HG02610 (cell line): ENCODE measurements at regions not wholly inside any gene's neighbourhood (a gene's known extent, or its start where the extent isn't known, plus 50 kb on each side); places are given as distances from the start of the nearest gene placed in this dataset.
"Not testable (repeated sequence)": the region's sequence is repeated elsewhere in the genome, so short reads cannot be mapped to it uniquely, and the experiment has no call there.

Source experiments
- ATAC-seq: cut with Tn5 transposase; IDR thresholded peaks from one replicate; pipeline ENCODE4 v1.9.1; 2021; ENCODE audit warnings: mild to moderate bottlenecking, moderate library complexity; ENCODE audit not compliant: unreplicated experiment

DNA sequence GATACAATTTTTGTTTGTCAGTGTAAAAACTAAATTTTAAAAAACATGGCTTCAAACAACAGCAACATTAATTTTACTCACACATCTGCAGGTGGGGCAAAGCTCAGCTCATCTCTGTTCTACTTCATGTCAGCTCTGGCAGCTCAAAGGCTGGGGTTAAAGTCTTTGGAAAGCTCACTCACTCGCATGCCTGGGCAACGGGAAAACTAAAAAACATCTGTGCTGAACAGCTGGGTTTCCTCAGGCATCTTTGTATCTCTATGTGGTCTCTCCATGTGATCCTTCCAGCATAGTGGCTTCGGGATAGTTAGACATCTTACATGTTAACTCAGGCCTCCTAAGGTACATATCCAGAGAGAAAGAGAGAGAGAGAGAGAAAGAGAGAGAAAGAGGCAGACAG is 499.6 kb downstream of the RFPL4B start:
- ATAC-seq = no peak

DNA sequence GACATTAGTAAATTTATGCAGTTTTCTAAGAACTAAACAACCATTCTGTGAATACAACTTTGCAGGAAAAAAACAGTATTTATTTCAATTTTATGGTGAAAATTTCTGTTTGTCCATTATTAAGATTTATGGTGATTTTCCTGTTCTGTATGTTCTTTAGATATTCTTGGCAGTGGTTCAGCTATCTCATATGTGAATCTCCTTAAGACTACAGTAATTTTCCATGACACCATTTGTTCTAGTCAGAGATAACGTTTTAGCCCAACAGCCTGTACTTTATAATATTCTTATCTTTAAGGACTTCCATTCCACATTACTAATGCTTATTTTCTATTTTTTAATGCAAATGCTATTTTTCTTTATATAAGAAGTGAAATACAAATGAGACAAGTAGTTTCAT is 504.0 kb downstream of the RFPL4B start:
- no peak for ATAC-seq

DNA sequence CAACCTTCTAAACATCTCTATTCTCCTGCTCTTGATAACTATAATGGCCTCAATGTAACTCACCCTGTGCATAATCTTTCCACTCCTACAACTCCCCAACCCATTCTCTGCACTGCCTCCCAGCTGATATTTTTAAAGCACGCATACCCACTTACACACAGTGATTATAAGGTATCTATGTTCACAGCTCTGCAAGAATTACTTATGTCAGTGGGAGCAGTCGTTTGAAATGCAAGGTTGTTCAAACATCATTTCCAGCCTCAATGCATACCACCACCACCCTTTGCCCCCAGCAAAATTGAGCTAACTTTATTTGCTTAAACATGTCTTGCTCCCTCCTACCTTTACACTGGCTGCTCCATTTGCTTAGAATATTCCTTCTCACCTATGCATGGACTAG is 506.0 kb downstream of the RFPL4B start:
- no peak for ATAC-seq

DNA sequence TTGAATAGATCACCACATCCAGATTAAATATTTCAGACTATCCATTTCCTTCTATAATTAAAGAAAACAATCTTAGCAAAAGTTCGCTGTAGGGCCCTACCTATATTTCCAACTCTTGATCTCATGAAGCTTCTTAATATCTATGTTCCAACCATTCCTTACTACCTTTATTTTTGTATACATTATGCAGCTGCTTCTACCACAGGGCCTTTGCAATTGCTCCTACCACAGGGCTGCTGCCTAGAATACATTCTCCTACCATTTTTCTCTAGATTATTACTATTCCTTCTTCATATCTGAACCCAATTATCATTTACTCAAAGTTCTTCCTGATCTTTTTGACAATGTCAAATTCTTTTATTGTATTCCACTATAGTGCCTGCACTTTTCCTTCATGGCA is 516.6 kb downstream of the RFPL4B start:
- no peak for ATAC-seq

DNA sequence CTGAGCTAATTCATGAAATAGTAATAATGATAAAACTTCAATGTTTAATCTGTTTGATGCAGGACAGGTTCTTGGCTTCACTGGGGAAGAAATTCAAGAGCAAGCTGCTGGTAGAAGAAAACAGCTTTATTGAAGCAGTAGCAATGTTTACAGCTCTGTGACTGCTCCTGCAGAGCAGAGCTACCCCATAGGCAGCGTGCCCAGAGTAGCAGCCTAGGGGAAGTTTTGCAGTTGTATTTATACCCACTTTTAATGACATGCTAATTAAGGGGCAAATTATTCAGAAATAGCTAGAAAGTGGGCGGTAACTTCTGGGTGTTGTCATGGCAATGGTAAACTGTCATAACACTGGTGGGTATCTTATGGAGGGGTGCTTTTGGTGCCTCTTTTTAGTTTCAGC is 518.0 kb downstream of the RFPL4B start:
- ATAC-seq = no peak

DNA sequence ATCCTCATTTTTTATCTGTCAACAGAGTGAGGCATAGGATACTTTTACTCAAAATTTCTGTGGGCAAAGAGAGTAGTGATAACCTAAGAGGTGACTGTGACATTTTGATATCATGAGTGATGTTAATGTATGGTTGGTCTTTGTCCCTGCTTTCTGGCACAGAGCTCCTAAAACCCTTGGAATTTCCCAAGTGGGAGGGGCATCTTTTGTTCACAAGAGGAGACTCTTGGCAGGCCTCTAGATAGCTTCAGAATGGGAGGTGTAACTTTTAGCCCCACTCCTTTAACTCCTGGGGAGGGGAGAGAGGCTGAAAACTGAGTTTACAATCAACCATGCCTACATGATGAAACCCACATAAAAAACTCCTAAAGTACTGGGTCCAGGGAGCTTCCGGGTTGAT is 527.8 kb downstream of the RFPL4B start:
- ATAC-seq = no peak

DNA sequence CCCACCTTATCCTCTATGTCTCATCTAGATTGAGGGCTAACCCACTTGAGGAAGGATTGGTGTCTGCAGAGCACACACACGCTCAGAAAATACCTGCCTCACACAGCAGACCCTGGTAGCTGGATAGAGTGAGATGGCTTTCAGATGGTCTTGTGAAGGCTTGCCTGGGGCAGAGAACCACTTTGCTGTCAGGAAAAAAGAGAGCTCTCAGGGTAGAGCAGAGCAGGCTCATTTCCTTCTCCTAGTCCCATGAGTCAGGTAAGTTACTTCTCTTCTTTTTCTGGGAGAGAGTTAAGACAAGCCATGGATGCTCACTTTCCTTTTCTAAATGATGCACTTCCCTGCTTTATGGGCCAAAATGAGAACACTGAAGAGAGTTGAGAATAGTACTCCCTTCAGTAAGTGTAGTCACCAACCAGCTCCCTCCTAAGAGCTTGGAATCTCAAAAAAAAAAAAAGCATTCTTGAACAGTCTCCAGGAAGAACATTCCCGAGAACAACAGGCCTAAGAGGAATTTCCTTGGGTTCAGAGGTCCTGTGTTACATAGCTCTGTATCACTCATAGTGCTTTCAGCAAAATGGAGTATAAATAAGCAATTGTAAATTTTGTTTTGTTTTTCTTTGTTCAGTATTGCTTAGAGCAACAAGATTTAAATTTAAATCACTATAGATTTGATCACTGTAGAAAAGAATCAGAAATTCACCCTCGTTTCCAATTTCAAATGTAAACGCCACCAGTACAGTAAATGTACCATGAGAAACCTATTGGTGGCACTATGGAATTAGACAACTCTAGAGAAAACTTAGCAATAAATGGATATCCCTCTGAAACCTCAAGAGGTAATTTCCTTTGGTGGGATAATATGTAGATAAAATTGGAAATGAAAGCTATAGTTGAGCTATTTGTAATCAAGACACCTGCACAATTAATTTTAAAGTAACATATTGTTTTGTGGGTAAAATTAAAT is 530.3 kb downstream of the RFPL4B start:
- ATAC-seq = no peak

DNA sequence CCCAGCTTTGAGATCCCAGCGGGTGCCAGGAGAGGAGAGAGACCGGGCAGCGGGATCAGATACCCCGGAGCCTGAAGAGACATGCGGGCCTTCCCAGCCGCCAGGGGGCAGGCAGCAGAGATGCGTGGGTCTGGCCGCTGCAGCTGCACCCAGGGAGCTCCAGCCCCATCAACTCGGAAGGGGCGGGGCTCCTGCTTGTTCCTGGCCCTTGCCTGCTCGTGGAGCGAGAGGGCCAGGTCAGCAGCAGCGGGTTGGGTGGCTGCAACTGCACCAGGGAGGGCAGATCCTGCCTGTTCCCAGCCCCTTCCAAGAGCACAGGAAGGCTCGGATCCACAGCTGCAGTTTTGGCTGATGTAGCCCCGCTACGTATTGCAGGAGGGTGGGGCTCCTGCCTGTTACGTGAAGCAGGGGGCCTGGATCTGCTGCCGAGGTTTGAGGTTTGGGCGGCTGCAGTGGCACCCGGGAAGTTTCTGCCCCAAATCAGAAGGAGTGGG is 532.8 kb downstream of the RFPL4B start:
- ATAC-seq = no peak

DNA sequence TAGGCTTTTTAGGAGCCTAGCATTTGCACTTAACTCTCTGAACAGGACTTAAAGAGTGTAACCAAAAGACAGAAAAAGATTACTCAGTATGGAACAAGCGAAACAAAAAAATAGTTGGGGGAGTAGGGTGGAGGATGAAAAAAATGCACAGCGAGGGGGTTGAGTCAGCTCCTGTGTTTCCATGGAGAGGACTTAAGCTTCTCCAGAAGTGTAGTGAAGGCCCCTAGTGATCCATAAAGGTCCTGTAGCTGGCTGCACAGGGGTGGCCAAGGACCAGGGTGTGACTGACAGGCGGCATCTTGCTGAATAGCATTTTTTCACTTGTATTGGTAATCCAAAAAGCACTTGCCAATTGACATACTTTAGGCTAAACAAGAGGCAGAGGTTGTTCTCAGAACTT is 533.9 kb downstream of the RFPL4B start:
- ATAC-seq = no peak

DNA sequence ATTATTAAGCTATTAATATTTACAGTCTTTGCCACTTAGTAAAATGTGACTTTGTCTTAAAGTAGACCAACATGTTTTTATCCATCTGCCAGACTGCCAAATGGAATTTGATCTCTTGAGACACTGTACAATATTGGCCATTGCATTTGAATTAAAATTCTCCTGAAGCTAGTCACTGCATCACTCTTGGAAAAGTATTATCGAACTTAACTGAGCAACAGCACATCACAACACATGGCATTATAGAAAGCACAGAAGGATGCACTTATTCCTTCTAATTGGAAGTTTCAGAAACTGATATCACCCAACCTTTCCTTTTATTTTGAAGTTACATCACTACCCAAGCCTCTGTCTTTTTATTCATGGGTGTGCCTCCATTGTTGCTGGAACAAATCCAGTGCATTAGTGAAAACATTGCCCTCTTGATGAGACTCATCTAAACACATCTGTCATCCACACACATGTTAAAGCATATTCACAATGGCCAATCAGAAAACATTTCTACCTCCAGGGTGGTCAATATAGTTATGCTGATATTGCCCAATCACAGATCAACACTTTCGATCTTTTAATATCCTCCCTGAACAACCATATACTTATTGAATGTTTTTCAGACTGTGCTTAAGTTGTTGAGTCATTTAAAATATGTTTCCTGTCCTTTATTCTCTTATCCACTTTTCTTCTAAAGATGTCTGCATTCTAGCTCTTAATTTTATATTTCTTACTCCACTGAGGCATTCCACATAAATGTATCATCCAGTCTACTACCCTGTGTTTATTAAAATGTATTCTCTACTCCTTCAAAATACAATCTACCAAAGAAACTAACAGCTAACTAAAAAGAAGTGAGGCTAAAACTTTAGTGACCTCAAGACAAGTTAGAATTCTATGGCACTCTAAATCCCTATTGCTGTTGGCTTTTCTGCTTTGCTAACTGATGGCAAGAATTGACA is 535.0 kb downstream of the RFPL4B start:
- no peak for ATAC-seq

DNA sequence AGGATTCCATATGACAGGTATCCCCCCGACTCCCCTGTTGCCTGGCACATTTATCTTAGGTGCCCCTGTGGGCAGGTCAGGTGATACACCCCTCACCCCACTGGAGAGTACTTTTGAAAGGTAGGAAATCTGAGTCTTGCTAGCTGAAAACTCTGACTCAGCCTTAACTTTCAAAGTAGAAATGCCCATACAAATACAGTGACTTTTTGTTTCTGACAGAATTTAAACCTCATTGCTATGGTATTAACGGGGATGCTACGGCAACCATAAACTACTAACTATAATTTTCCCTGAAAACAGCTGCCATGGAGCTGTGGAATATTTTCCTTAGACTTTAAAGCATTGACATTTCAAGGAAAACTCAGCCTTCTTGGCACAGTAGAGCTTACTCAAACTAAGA is 536.0 kb downstream of the RFPL4B start:
- ATAC-seq = no peak

DNA sequence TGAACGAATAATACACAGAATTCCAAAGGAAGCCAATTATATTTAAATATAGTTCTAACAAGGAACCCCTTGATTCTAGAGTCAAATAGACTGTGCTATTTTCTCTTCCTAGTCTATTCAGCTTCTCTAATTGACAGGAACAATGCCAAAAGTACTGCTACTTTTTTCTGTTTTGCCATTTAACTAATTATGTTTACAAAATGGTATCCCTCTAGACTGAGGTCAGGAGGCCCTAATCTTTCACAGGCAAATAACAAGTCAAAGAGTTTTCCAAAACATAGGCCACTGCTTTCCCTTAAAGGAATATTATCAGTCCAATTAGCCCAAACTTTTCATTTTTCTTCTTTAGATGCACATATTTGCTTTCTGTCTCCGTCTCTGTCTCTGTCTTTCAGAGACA is 539.3 kb downstream of the RFPL4B start:
- ATAC-seq = no peak

DNA sequence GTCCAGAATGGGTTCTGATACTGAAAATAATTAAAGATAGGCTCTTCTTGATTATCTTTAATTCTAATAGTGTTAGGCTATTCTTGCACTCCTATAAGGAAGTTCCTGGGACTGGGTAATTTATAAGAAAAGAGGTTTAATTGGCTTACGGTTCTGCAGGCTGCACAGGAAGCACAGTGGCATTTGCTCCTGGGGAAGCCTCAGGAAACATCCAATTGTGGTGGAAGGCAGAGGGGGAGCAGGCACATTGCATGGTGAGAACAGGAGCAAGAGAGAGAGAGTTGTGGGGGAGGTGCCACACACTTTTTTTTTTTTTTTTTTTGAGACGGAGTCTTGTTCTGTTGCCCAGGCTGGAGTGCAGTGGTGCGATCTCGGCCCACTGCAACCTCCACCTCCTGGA is 540.3 kb downstream of the RFPL4B start:
- ATAC-seq = not testable (repeated sequence)

DNA sequence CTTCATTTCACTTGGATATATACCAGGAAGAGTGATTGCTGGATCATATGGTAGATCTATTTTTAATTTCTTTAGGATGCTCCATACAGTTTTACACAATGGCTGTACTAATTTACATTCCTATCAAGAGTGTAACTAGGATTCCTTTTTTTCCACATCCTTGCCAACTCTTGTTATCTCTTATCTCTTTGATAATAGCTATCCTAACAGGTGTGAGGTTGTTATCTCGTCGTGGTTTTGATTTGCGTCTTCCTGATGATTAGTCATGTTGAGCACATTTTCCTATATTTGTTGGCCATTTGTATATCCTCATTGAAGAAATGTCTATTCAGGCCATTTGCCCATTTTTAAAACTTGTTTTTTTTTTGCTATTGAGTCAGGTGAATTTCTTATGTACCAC is 552.4 kb downstream of the RFPL4B start:
- ATAC-seq = no peak

DNA sequence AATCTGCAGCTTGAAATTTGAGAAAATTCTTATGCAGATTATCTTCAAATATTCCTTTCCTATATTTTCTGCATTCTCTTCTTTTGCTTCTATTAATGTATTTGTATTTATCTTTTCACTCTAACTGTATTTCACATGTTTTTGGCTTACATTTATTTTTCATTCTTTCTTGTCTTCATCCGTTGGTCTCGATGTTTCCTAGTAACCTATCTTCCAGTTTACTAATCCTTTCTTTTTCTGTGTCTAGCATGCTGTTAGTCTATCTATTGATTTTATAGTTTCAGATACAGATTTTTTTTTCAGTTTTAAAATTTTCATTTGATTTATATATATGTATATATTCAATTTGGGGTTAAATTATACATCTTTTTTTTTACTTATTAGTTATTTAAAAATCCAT is 556.2 kb downstream of the RFPL4B start:
- no peak for ATAC-seq

DNA sequence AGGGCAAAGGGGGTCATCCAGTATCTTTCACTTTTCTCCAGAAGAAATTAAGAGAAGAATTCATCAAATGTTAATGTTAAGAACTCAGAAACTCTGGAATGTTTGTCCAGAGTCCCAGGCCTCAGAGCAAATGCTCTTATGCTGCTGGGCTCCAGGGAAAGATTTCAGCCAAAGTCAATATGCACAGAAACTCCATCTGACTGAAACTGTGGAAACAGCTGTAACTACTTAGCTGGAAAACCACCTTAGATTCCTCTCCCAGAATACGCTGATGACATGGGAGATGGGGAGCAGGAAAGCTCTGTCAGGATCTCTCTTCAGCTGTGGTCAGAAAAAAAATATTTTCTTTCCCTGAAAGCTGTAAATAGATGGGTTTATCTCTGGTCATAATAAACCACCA is 559.6 kb downstream of the RFPL4B start:
- ATAC-seq = no peak

DNA sequence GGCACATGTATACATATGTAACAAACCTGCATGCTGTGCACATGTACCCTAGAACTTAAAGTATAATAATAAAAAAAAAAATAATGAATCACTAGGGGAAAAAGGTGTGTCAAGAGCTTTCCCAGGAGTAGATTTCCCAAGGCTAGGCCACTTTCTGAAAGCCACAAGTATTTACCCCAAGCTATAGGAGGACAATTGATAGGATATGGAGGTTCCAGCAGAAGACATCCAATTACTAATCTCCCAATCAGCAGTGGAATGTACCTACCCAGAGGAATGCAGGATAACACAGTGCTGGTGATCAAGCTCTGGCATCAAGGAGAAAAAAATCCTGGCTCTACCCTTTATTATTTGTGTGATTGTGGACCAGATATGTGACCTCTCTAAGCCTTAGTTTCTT is 562.7 kb downstream of the RFPL4B start:
- no peak for ATAC-seq

DNA sequence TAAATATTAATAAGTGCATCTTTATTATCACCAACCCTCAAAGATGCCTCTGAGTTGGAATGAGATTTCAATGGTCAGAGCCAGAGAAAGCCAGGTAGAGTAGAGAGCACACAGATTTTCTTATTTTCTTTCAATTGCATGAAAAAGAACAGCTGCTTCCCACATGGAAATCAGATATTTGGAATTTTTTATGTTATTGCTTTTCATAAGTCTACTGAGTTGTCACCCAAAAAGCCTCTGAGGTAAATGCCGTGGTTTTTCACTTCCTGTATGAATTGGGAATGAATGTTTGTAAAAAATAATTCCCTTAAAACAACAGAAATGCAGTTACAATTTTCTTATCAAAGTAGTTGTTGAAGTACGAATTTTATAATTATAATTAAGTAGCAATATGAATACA is 563.1 kb downstream of the RFPL4B start:
- ATAC-seq = no peak

DNA sequence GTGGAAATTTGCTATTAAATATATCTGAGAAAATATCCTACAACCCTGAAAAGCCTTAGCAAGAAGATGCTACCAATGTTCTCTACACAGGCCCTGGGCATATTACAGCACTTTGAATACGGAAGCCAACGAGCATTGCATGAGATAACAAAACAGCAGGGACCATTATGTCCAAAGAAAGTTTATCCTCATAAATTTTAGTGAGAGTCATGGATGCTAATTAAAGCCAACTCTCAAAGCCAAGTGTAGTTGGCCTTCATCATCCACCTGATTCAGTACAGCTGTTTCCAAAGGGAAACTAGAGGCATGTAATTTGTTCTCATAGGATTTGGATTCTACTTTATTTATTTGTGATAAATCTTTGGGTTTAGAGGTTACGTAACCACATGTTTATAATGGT is 564.8 kb downstream of the RFPL4B start:
- ATAC-seq = no peak

DNA sequence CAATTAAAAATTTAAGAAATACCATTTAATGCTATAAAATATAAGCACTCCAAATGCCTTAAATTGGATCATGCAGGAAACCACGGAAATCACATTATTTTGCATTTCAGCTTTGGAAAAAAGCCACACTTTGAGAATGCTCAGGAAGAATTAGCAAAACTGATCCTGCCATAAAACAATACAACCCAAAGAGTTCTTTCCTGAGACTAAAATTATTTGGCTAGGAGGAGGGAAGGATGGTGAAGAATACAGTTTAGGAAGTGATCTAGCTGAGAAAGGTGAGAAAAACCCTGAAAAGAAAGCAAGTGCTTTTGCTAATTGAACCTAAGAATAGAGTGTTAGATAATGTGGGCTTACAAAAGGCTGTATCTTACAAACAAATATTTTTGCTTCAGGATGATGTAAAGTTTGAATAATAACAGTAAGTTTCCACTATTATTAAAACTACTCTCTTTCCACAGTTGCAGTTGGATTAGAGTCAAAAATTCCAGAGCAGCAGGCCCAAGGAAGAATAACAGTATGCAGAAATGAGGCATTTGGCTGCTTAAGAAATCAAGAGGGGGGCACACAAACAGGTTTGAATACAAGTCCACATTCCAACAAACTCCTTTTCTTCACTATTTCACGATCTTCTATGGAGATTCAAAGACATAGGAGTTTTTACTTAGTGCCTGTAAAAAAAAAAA is 565.4 kb downstream of the RFPL4B start:
- ATAC-seq = no peak

DNA sequence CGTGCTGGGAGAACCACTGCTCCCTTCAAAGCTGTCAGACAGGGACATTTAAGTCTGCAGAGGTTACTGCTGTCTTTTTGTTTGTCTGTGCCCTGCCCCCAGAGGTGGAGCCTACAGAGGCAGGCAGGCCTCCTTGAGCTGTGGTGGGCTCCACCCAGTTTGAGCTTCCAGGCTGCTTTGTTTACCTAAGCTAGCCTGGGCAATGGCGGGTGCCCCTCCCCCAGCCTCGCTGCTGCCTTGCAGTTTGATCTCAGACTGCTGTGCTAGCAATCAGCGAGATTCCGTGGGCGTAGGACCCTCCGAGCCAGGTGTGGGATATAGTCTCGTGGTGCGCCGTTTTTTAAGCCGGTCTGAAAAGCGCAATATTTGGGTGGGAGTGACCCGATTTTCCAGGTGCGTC is 572.6 kb downstream of the RFPL4B start:
- not testable (repeated sequence) for ATAC-seq
